ENCODE measurements at regions not wholly inside any gene's neighbourhood (a gene's known extent, or its start where the extent isn't known, plus 50 kb on each side); places are given as distances from the start of the nearest gene placed in this dataset.

DNA sequence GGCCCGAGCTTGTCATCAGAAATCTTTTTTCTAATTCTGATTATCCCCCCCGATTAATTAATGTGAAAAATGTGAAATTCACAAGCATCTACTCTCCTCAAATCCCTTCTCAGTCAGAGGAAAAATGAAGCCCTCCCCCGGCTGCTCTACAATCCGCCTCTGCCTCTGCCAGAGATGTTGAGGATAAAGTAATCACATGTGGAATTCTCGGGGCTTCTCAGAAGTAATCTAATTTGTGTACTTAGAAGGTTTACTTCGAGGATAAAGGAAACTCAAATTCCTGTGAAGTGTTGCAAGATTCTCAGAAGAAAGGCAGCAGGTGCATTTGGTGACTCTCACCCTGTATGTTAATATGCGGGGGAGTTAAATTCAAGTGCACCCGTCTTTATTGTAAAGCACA, 726.1 kb upstream of the ADAMTS16 start:
- H3K9me3 Mint-ChIP-seq: peaks cover 15% of the 10 kb centered on the region
- DNase-seq (no peak), ATAC-seq (no peak)
- H3K4me3 Mint-ChIP-seq: no peak overlapping the region
- no peaks in the 10 kb centered on the region for H3K27me3 Mint-ChIP-seq
- no peak overlapping the region for H3K27ac Mint-ChIP-seq
- no peaks in the 10 kb centered on the region for H3K36me3 Mint-ChIP-seq (ENCODE audit: low read depth)
- no peaks in the 10 kb centered on the region for H3K4me1 Mint-ChIP-seq

DNA sequence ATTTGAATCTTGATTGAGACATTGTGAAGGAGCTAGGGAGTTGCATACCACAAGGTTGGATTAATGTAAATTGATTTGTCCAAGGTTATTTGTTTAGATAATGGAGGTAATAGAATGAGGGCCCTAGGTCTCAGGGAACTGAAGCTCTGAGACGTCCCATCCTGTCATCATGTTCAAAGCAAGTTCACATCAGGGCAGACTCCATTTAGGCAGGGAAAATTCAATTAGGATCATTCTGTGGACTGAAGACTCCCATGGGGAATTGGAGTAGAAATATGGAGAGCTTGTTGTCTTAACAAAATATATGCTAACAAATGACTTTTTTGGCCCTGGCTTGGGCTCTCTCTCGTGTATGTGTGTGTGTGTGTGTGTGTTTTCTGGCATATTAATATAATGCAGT, 722.0 kb upstream of the ADAMTS16 start:
- Mint-ChIP-seq H3K36me3 (ENCODE audit: low read depth) (no peaks in the 10 kb centered on the region), H3K4me3 (no peak overlapping the region)
- DNase-seq: no peak

GRCh38 chr5:4419281-4419680, 720.8 kb upstream of the ADAMTS16 start:
- Mint-ChIP-seq H3K9me3 (peaks cover 21% of the 10 kb centered on the region), H3K4me1 (no peaks in the 10 kb centered on the region), H3K4me3 (no peak overlapping the region), H3K27me3 (no peaks in the 10 kb centered on the region), H3K27ac (no peak overlapping the region), H3K36me3 (ENCODE audit: low read depth) (no peaks in the 10 kb centered on the region)
- ATAC-seq (no peak), DNase-seq (no peak)

More for the DNA sequence above, 722.0 kb upstream of the ADAMTS16 start:
- Mint-ChIP-seq H3K4me1 (no peaks in the 10 kb centered on the region), H3K27ac (no peak overlapping the region), H3K9me3 (peaks cover 20% of the 10 kb centered on the region), H3K27me3 (no peaks in the 10 kb centered on the region)
- no peak for ATAC-seq

DNA sequence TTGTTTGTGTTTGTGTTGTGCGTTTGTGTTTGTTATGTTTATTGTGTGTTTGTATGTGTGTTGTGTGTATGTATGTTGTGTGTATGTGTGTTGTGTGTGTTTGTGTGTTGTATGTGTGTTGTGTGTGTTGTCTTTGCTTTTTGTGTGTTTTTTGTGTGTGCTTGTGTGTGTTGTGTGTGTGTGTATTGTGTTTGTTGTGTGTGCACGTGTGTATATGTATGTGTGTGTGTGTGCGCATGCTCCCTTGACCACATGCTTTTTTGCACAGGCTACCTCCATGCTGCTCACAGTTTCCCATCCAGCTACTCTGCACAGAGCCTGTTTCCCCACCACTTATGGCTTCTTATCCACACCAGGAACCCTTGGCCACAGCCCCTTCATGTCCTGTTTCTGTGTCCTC, 720.0 kb upstream of the ADAMTS16 start:
- H3K4me3 Mint-ChIP-seq: no peak overlapping the region
- no peaks in the 10 kb centered on the region for H3K4me1 Mint-ChIP-seq
- peaks cover 21% of the 10 kb centered on the region for H3K9me3 Mint-ChIP-seq
- no peaks in the 10 kb centered on the region for H3K36me3 Mint-ChIP-seq (ENCODE audit: low read depth)
- ATAC-seq (no peak), DNase-seq (no peak)
- H3K27ac Mint-ChIP-seq: no peak overlapping the region
- no peaks in the 10 kb centered on the region for H3K27me3 Mint-ChIP-seq

- no peak overlapping the region for H3K27ac Mint-ChIP-seq
- no peaks in the 10 kb centered on the region for H3K4me1 Mint-ChIP-seq
- H3K9me3 Mint-ChIP-seq: peaks cover 21% of the 10 kb centered on the region
- H3K36me3 Mint-ChIP-seq (ENCODE audit: low read depth): no peaks in the 10 kb centered on the region
- DNase-seq (no peak), ATAC-seq (no peak)
- H3K27me3 Mint-ChIP-seq: no peaks in the 10 kb centered on the region
- H3K4me3 Mint-ChIP-seq: no peak overlapping the region
Observed at GRCh38 chr5:4420681-4421080, 719.4 kb upstream of the ADAMTS16 start.

- DNase-seq (no peak), ATAC-seq (no peak)
- peaks cover 17% of the 10 kb centered on the region for H3K9me3 Mint-ChIP-seq
- no peak overlapping the region for H3K4me3 Mint-ChIP-seq
- no peak overlapping the region for H3K27ac Mint-ChIP-seq
- no peaks in the 10 kb centered on the region for H3K36me3 Mint-ChIP-seq (ENCODE audit: low read depth)
- no peaks in the 10 kb centered on the region for H3K27me3 Mint-ChIP-seq
- no peaks in the 10 kb centered on the region for H3K4me1 Mint-ChIP-seq
Observed at GRCh38 chr5:4422247-4422646, 717.9 kb upstream of the ADAMTS16 start.

DNA sequence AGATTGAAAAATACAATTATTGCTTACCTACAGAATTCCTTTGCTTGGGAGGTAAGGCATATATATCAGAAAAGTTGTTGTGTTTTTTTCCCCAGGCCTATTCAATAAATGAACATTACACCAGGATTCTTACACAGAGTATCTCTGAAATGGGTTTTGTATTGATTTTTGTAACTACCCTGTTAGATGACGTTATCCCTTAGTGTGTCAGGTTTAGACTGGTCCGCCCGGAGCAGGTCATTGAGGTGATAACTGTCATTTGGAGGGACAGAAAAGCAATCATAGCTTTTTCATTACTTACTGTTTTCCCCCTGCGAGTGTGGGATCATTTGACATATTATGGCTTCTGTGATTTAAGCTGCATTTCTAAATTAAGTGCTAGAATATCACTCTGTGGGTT, 715.2 kb upstream of the ADAMTS16 start:
- peaks cover 17% of the 10 kb centered on the region for H3K9me3 Mint-ChIP-seq
- no peaks in the 10 kb centered on the region for H3K36me3 Mint-ChIP-seq (ENCODE audit: low read depth)
- no peak for ATAC-seq
- H3K27ac Mint-ChIP-seq: no peak overlapping the region
- DNase-seq: no peak
- H3K4me3 Mint-ChIP-seq: no peak overlapping the region
- peaks cover 1% of the 10 kb centered on the region for H3K27me3 Mint-ChIP-seq
- H3K4me1 Mint-ChIP-seq: no peaks in the 10 kb centered on the region

- Mint-ChIP-seq H3K27me3 (no peaks in the 10 kb centered on the region), H3K4me3 (no peak overlapping the region), H3K27ac (no peak overlapping the region), H3K9me3 (peaks cover 32% of the 10 kb centered on the region), H3K36me3 (ENCODE audit: low read depth) (no peaks in the 10 kb centered on the region), H3K4me1 (no peaks in the 10 kb centered on the region)
- ATAC-seq: no peak
- no peak for DNase-seq
Observed at GRCh38 chr5:4440536-4440935, 699.6 kb upstream of the ADAMTS16 start.

DNA sequence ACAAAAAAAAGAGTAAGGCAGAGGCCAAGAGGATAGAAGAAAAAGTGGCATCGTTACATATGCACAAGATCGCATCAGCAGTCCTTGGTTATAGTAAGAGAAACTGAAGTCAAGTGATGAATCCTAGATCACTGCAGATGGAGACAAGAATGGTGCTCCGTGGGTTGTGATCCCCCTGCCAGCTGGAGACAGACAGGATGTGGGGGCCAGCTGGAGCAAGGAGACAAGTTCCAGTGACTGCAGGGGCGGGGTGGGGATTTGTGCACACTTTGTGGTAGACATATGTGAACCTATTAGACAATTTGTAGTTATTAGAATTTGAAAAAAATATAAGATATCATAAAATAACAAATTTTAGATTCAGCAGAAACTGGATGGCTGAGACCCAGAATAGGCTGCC, 697.9 kb upstream of the ADAMTS16 start:
- no peak for DNase-seq
- H3K4me1 Mint-ChIP-seq: no peaks in the 10 kb centered on the region
- H3K9me3 Mint-ChIP-seq: peaks cover 39% of the 10 kb centered on the region
- no peak for ATAC-seq
- no peaks in the 10 kb centered on the region for H3K27me3 Mint-ChIP-seq
- no peaks in the 10 kb centered on the region for H3K36me3 Mint-ChIP-seq (ENCODE audit: low read depth)
- H3K4me3 Mint-ChIP-seq: no peak overlapping the region
- no peak overlapping the region for H3K27ac Mint-ChIP-seq

GRCh38 chr5:4447657-4448056, 692.5 kb upstream of the ADAMTS16 start:
- H3K36me3 Mint-ChIP-seq (ENCODE audit: low read depth): no peaks in the 10 kb centered on the region
- H3K27me3 Mint-ChIP-seq: no peaks in the 10 kb centered on the region
- no peak overlapping the region for H3K4me3 Mint-ChIP-seq
- DNase-seq (no peak), ATAC-seq (no peak)
- no peak overlapping the region for H3K27ac Mint-ChIP-seq
- peaks cover 26% of the 10 kb centered on the region for H3K9me3 Mint-ChIP-seq
- no peaks in the 10 kb centered on the region for H3K4me1 Mint-ChIP-seq

DNA sequence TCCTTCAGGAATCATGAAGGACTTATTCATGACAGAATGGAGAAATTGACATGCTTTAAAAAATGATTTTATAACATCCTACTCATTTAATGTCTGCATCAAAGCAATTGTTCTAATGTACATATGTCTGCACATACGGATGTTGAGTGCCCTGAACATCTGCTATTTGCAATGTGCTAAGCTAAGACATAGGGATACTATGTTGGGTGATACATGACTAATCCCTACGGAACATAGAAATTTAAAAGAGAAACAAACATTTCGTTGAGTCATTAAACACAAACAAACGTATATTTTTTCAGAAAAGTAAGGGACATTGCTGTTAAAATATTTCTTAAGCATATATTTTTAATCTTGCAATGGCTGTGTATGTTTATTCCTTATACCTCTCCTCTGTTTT, 686.5 kb upstream of the ADAMTS16 start:
- Mint-ChIP-seq H3K4me3 (no peak overlapping the region), H3K9me3 (peaks cover 4% of the 10 kb centered on the region), H3K27ac (no peak overlapping the region), H3K27me3 (no peaks in the 10 kb centered on the region), H3K4me1 (no peaks in the 10 kb centered on the region), H3K36me3 (ENCODE audit: low read depth) (no peaks in the 10 kb centered on the region)
- DNase-seq (no peak), ATAC-seq (no peak)

DNA sequence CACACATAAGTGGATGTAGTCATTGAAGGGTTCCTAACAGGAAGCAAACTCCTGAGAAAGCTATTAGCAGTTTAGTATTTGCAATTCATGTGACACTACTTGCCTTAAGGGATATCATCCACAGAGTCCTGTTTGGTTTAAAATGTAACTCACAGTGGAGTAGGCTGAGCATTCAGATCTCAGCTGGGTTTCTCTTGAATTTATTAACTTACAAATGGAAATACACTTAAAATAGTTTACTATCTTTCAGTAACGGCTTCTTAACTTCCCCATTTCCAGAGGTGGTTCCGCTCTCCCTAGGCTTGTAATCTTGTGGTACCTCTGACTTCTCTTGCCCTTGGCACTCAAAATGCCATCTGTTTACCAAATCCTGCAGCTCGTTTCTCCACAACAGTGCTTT, 660.7 kb upstream of the ADAMTS16 start:
- Mint-ChIP-seq H3K27ac (no peak overlapping the region), H3K27me3 (no peaks in the 10 kb centered on the region), H3K36me3 (ENCODE audit: low read depth) (no peaks in the 10 kb centered on the region), H3K4me3 (no peak overlapping the region), H3K9me3 (peaks cover 14% of the 10 kb centered on the region), H3K4me1 (no peaks in the 10 kb centered on the region)
- ATAC-seq (no peak), DNase-seq (no peak)

GRCh38 chr5:4480528-4481349, 659.4 kb upstream of the ADAMTS16 start:
- no peaks in the 10 kb centered on the region for H3K27me3 Mint-ChIP-seq
- H3K27ac Mint-ChIP-seq: no peak overlapping the region
- H3K4me3 Mint-ChIP-seq: no peak overlapping the region
- no peaks in the 10 kb centered on the region for H3K4me1 Mint-ChIP-seq
- DNase-seq (no peak), ATAC-seq (no peak)
- no peaks in the 10 kb centered on the region for H3K36me3 Mint-ChIP-seq (ENCODE audit: low read depth)
- peaks cover 10% of the 10 kb centered on the region for H3K9me3 Mint-ChIP-seq

DNA sequence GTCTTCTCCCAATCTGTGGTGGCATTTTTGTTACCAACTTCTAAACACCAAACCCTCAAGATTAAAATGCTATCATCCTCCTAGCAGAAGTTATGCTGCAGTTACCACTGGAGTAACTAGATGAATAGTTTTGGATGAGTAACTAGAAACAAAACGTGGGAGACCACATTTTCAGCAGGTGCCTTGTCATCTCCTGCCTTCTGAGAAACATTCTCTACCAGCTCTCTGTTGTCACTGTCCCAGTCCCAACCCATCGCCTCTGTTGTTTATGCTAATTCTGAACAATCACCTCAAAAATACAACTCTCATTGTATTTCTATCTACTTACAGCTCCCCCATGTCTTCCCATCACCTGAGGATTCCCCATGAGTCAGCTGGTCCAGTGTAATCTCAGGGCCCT, 652.5 kb upstream of the ADAMTS16 start:
- DNase-seq (no peak), ATAC-seq (no peak)
- H3K4me1 Mint-ChIP-seq: no peaks in the 10 kb centered on the region
- H3K27ac Mint-ChIP-seq: no peak overlapping the region
- H3K27me3 Mint-ChIP-seq: no peaks in the 10 kb centered on the region
- no peaks in the 10 kb centered on the region for H3K36me3 Mint-ChIP-seq (ENCODE audit: low read depth)
- H3K9me3 Mint-ChIP-seq: peaks cover 7% of the 10 kb centered on the region
- H3K4me3 Mint-ChIP-seq: no peak overlapping the region

- Mint-ChIP-seq H3K36me3 (ENCODE audit: low read depth) (no peaks in the 10 kb centered on the region), H3K4me1 (no peaks in the 10 kb centered on the region), H3K27ac (no peak overlapping the region), H3K9me3 (no peaks in the 10 kb centered on the region), H3K4me3 (no peak overlapping the region), H3K27me3 (no peaks in the 10 kb centered on the region)
- DNase-seq: no peak
- ATAC-seq: no peak
Observed at GRCh38 chr5:4511996-4512656, 628.0 kb upstream of the ADAMTS16 start.

All from activated naive CD8-positive, alpha-beta T cell treated with anti-CD3 and anti-CD28 coated beads, Interleukin-2, amount 50 U/mL, for 24 hours (primary cell).